ENCODE measurements at regions not wholly inside any gene's neighbourhood (a gene's known extent, or its start where the extent isn't known, plus 50 kb on each side); places are given as distances from the start of the nearest gene placed in this dataset.

GRCh38 chr1:230573658-230574057, 68.6 kb upstream of the COG2 start:
- ATAC-seq, result no peak
- TF ChIP-seq POLR2A (IDR thresholded peaks at IDR 0.05), result no peak
- no peak for TF ChIP-seq CTCF (IDR thresholded peaks at IDR 0.05)
- TF ChIP-seq POLR2AphosphoS5 (IDR thresholded peaks at IDR 0.05), result no peak
- no peak for TF ChIP-seq EP300 (IDR thresholded peaks at IDR 0.05)
- H3K27ac ChIP-seq, result no peak overlapping the region
- no peaks in the 10 kb centered on the region for H3K9me3 ChIP-seq
- H3K36me3 ChIP-seq, result no peaks in the 10 kb centered on the region
- WGBS, 2 donors (ENCODE audit: low coverage in 1 of 2), result 77 to 81% methylated on average over 3 of the region's 3 CpGs
- H3K4me3 ChIP-seq, result no peak overlapping the region
- no peaks in the 10 kb centered on the region for H3K4me1 ChIP-seq
- H3K27me3 ChIP-seq, result peaks cover 16% of the 10 kb centered on the region

- Histone ChIP-seq H3K9me3 (no peaks in the 10 kb centered on the region), H3K27me3 (peaks cover 8% of the 10 kb centered on the region), H3K27ac (no peak overlapping the region), H3K4me3 (no peak overlapping the region), H3K4me1 (no peaks in the 10 kb centered on the region), H3K36me3 (no peaks in the 10 kb centered on the region)
- TF ChIP-seq CTCF (IDR thresholded peaks at IDR 0.05) (no peak), EP300 (IDR thresholded peaks at IDR 0.05) (no peak)
- no peak for ATAC-seq
- 15 to 16% methylated on average over 6 to 7 of the region's 7 CpGs for WGBS, 2 donors (ENCODE audit: low coverage in 1 of 2)
Measured at GRCh38 chr1:230572121-230573105, 69.9 kb upstream of the COG2 start.

GRCh38 chr1:230570724-230571360, 71.4 kb upstream of the COG2 start:
- WGBS, 2 donors (ENCODE audit: low coverage in 1 of 2), result 52 to 66% methylated on average over 2 to 4 of the region's 4 CpGs
- no peaks in the 10 kb centered on the region for H3K4me1 ChIP-seq
- ATAC-seq, result no peak
- no peak overlapping the region for H3K27ac ChIP-seq
- TF ChIP-seq POLR2AphosphoS5 (IDR thresholded peaks at IDR 0.05) (no peak), POLR2A (IDR thresholded peaks at IDR 0.05) (no peak), EP300 (IDR thresholded peaks at IDR 0.05) (no peak), CTCF (IDR thresholded peaks at IDR 0.05) (no peak)
- H3K36me3 ChIP-seq, result no peaks in the 10 kb centered on the region
- H3K4me3 ChIP-seq, result no peak overlapping the region
- H3K9me3 ChIP-seq, result no peaks in the 10 kb centered on the region
- H3K27me3 ChIP-seq, result peaks cover 4% of the 10 kb centered on the region

GRCh38 chr1:230569201-230569600, 73.1 kb upstream of the COG2 start:
- TF ChIP-seq POLR2A (IDR thresholded peaks at IDR 0.05) (no peak), EP300 (IDR thresholded peaks at IDR 0.05) (no peak), CTCF (IDR thresholded peaks at IDR 0.05) (no peak), POLR2AphosphoS5 (IDR thresholded peaks at IDR 0.05) (no peak)
- Histone ChIP-seq H3K36me3 (no peaks in the 10 kb centered on the region), H3K4me3 (no peak overlapping the region), H3K27me3 (peaks cover 4% of the 10 kb centered on the region), H3K27ac (no peak overlapping the region), H3K4me1 (no peaks in the 10 kb centered on the region), H3K9me3 (no peaks in the 10 kb centered on the region)
- 72 to 96% methylated on average over 5 to 8 of the region's 9 CpGs for WGBS, 2 donors (ENCODE audit: low coverage in 1 of 2)
- no peak for ATAC-seq
